Skeletal muscle satellite cell (primary cell): ENCODE measurements at regions not wholly inside any gene's neighbourhood (a gene's known extent, or its start where the extent isn't known, plus 50 kb on each side); places are given as distances from the start of the nearest gene placed in this dataset.

ENCODE experiments used
- H3K27me3 ChIP-seq: 2 replicates; pipeline ENCODE4 v1.7.0; 2013; ENCODE audit warnings: low read length; ENCODE audit not compliant: control insufficient read depth, insufficient read depth
- H3K36me3 ChIP-seq: 2 replicates; pipeline ENCODE4 v1.7.0; 2013; ENCODE audit warnings: mild to moderate bottlenecking, control low read depth, low read length; ENCODE audit not compliant: insufficient read depth
- H3K4me1 ChIP-seq: 2 replicates; pipeline ENCODE4 v1.7.0; 2013; ENCODE audit warnings: low read length; ENCODE audit not compliant: control insufficient read depth, insufficient read depth
- H3K4me2 ChIP-seq: 2 replicates; pipeline ENCODE4 v1.7.0; 2013; ENCODE audit warnings: mild to moderate bottlenecking, low read length
- H3K4me3 ChIP-seq: 2 replicates; pipeline ENCODE4 v1.7.0; 2013; ENCODE audit warnings: low read length
- H3K9ac ChIP-seq: 2 replicates; pipeline ENCODE4 v1.7.0; 2013; ENCODE audit warnings: mild to moderate bottlenecking, low read depth, low read length, moderate library complexity
- H3K9me3 ChIP-seq: replicated peaks from 2 replicates; pipeline ENCODE4 v1.7.0; 2013; ENCODE audit warnings: mild to moderate bottlenecking, control low read depth, low read length

DNA sequence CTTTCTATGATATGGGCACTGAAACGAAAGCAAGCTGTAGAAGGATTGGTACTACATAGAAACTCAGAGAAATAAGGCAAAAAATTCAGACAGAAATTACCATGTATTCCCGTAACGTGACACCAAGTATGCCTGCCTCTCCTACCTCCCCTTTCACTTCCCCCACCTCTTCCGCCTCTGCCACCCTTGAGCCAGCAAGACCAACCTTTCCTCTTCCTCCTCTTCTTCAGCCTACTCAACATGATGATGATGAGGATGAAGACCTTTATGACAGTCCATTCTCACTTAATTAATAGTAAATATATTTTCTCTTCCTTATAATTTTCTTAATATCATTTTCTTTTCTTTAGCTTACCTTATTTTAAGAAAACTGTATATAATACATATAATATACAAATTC is 188.1 kb upstream of the VGLL2 start:
- Histone ChIP-seq H3K9ac (no peak overlapping the region), H3K27me3 (no peaks in the 10 kb centered on the region), H3K4me1 (no peaks in the 10 kb centered on the region), H3K4me3 (no peak overlapping the region), H3K4me2 (no peak overlapping the region), H3K9me3 (no peaks in the 10 kb centered on the region), H3K36me3 (no peaks in the 10 kb centered on the region)

DNA sequence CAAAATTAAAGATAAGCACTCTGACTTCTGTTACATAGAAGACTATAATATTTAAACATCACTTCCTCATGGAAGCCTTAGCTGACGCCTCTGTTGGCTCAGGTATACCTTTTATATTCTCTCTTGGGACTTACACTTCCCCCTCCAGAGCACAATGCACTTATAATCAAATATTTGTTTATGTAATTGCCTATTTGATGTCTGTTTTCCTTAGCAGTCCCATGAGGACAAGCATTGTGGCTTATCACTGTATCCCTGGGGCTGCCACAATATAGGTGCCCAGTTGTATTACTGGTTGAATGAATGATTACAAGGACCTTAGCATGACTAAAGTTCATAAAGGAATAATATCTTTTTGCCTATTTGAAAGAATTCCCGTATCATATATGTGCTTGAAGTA is 186.7 kb upstream of the VGLL2 start:
- no peak overlapping the region for H3K4me3 ChIP-seq
- no peak overlapping the region for H3K4me2 ChIP-seq
- H3K4me1 ChIP-seq, result no peaks in the 10 kb centered on the region
- no peak overlapping the region for H3K9ac ChIP-seq
- no peaks in the 10 kb centered on the region for H3K36me3 ChIP-seq
- no peaks in the 10 kb centered on the region for H3K27me3 ChIP-seq
- H3K9me3 ChIP-seq, result no peaks in the 10 kb centered on the region

DNA sequence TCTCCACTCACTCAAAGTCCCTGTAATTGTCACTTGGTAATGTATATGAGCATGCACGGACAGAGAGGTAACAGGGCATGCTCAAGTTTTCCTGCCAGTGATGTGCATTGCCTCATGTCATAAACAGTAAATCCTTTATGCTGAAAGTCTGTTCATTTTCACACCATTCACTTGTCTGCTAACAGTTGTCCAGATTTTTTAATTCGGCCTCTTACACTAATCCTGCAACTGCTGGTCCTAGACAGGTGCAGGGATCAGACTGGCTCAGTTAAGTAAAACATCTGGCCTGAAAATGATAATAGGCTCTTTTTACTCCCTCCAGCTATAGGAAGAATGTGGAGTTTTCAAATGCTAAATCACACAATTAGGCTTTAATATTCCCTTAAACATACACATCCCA is 185.4 kb upstream of the VGLL2 start:
- Histone ChIP-seq H3K4me3 (no peak overlapping the region), H3K36me3 (no peaks in the 10 kb centered on the region), H3K9ac (no peak overlapping the region), H3K27me3 (no peaks in the 10 kb centered on the region), H3K4me1 (no peaks in the 10 kb centered on the region), H3K4me2 (no peak overlapping the region), H3K9me3 (no peaks in the 10 kb centered on the region)

DNA sequence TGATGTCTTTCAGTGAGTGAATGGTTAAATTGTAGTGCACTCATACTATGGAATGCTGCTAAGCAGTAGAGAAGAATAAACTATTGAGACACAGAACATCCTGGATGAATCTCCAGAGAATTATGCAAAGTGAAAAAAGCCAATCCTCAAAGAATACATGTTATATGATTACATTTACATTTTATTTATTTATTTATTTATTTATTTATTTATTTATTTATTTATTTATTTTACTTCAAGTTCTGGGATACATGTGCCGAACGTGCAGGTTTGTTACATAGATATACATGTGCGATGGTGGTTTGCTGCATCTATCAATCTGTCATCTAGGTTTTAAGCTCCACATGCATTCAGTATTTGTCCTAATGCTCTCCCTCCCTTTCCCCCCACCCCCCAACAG is 175.8 kb upstream of the VGLL2 start:
- no peak overlapping the region for H3K9ac ChIP-seq

DNA sequence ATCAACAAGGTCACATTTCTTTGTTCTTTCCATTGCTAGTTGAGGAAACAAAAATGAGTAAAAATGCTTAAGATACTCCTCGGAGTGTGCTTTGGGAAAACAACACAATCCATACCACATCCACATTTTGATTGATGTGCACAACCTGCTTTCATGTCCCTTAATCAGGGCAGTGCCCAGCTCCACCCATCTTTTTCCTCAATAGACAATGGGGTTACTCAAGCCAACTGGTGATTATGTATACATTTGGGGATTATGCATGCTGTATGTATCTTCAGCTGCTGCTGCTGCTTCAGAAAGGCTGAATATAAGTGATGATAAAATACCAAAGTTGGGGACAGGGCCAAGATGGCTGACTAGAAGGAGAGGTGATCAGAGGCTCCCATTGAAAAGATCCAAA is 155.2 kb upstream of the VGLL2 start:
- Histone ChIP-seq H3K36me3 (no peaks in the 10 kb centered on the region), H3K27me3 (no peaks in the 10 kb centered on the region), H3K4me3 (no peak overlapping the region), H3K9me3 (no peaks in the 10 kb centered on the region), H3K4me1 (no peaks in the 10 kb centered on the region), H3K4me2 (no peak overlapping the region), H3K9ac (no peak overlapping the region)

More for the DNA sequence above, 175.8 kb upstream of the VGLL2 start:
- H3K27me3 ChIP-seq, result no peaks in the 10 kb centered on the region
- no peaks in the 10 kb centered on the region for H3K9me3 ChIP-seq
- no peaks in the 10 kb centered on the region for H3K4me1 ChIP-seq
- no peaks in the 10 kb centered on the region for H3K36me3 ChIP-seq
- no peak overlapping the region for H3K4me3 ChIP-seq
- H3K4me2 ChIP-seq, result no peak overlapping the region

DNA sequence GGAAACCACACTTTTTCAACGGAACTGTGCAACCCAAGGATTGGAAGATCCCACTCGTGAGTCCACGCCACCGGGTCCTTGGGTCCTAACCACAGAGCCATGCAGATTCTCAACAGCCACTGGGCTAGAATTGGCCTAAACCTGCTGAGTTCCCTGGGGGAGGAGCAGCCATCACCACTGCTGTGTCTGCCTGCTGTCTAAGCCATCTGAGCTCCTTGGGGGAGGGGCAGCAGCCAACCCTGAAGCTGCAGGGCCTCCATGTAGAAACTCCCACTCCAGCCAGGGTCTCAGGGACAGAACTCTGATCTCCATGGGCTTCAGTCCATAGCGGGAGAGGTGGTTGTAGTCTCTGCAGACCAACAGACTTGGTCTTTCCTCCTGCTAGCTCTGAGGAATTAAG is 154.6 kb upstream of the VGLL2 start:
- Histone ChIP-seq H3K27me3 (no peaks in the 10 kb centered on the region), H3K4me3 (no peak overlapping the region), H3K9ac (no peak overlapping the region), H3K9me3 (no peaks in the 10 kb centered on the region), H3K4me1 (no peaks in the 10 kb centered on the region), H3K4me2 (no peak overlapping the region), H3K36me3 (no peaks in the 10 kb centered on the region)

DNA sequence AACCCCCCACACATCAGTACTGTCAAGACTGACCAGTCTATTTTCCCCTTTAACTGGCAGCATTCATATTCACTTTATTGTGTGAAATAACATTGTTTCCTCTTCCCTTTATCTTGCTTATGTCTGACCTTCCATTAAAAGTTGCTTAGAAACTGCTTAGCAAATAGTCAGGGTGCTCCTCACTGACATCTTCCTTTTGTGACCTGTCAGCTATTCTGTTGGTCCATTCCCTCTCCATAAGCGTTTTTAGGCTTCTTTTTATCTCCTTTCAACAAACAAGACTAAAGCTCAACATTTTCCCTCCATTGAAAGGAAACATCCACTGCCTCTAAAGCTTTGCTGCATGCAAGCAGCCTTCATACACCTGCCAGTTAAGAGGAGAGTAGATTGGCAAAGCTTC is 147.7 kb upstream of the VGLL2 start:
- H3K9me3 ChIP-seq, result no peaks in the 10 kb centered on the region

DNA sequence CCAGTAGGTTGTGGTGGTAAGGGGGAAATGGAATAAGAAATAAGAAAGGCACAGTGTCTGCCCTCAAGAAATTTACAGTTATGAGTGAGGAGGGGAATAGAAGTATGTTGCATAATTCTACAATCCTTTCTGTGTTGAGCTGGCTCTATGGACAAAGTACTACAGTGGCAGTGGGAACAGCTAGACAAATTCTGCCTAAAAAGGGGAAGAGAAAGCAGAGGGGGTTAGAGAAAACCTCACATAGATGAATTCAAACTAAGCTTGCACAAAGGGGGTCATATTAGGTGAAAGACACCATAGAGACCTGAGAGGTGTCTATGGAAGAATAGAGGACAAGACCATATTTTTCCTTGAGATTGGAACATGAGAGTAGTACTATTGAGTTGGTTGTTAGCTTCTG is 146.9 kb upstream of the VGLL2 start:
- Histone ChIP-seq H3K4me1 (no peaks in the 10 kb centered on the region), H3K27me3 (no peaks in the 10 kb centered on the region), H3K4me2 (no peak overlapping the region), H3K36me3 (no peaks in the 10 kb centered on the region), H3K4me3 (no peak overlapping the region), H3K9me3 (no peaks in the 10 kb centered on the region), H3K9ac (no peak overlapping the region)

More for the DNA sequence above, 147.7 kb upstream of the VGLL2 start:
- Histone ChIP-seq H3K36me3 (no peaks in the 10 kb centered on the region), H3K4me2 (no peak overlapping the region), H3K4me3 (no peak overlapping the region), H3K4me1 (no peaks in the 10 kb centered on the region), H3K9ac (no peak overlapping the region), H3K27me3 (no peaks in the 10 kb centered on the region)

DNA sequence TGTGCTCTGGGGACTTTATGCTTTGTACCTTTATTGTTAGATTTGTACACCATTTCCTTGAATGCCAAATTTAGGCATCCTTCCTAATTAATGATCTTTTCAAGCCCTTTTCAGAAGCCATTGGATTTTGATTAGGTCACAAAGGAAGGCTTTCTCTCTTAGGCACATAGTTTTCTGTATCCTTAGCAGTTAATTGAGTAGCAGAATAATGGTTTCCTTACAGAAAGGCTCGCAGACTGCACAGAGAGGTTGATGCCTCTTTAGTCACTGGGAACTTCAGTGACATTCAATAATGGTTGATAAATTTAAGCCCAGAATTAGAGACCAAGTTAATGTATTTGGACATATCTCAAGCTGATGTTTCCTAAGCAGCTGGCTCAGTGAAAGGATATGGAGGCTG is 139.1 kb upstream of the VGLL2 start:
- Histone ChIP-seq H3K9me3 (no peaks in the 10 kb centered on the region), H3K27me3 (no peaks in the 10 kb centered on the region), H3K9ac (no peak overlapping the region), H3K4me2 (no peak overlapping the region), H3K4me3 (no peak overlapping the region), H3K36me3 (no peaks in the 10 kb centered on the region), H3K4me1 (no peaks in the 10 kb centered on the region)

DNA sequence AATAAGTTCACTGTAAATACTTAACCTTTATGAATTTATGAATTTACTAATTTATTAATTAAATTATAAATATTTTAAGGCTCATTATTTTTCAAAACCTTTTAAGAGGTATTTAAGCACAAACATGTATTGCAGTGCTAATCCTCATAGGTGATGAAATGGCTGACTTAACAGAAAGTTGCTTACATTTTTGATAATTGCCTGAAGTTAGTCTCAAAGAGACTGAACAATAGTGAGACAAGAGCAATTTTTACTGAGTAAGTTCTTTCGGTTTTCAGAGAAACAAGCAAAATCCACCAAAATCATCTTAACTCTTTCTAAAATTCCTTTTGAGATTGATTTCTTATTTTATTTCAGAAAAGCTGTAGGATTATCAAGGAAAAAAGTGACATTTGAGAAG is 137.3 kb upstream of the VGLL2 start:
- H3K9ac ChIP-seq, result no peak overlapping the region
- no peak overlapping the region for H3K4me3 ChIP-seq

DNA sequence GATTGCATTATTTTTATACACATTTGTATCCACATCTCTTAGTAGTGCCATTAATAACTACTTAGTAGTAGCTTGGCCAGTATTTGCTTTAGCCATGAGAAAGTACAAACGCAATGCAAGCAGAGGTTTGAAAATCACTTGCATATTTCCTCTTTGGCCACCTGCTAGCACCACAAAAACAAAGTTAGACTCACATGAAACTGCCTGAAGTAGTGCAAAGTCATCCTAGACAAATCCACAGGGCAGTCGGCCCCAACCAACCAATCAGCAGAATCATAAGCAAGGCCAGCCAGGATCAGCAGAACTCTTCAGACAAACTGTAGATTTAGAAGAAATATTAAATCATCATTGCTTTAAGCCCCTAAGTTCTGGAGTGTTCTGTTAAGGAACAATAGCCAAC is 135.2 kb upstream of the VGLL2 start:
- Histone ChIP-seq H3K9me3 (no peaks in the 10 kb centered on the region), H3K4me1 (no peaks in the 10 kb centered on the region), H3K4me3 (no peak overlapping the region), H3K36me3 (no peaks in the 10 kb centered on the region), H3K27me3 (no peaks in the 10 kb centered on the region), H3K4me2 (no peak overlapping the region), H3K9ac (no peak overlapping the region)

More for the DNA sequence above, 137.3 kb upstream of the VGLL2 start:
- H3K4me1 ChIP-seq, result no peaks in the 10 kb centered on the region
- H3K4me2 ChIP-seq, result no peak overlapping the region
- no peaks in the 10 kb centered on the region for H3K9me3 ChIP-seq
- no peaks in the 10 kb centered on the region for H3K27me3 ChIP-seq
- no peaks in the 10 kb centered on the region for H3K36me3 ChIP-seq

DNA sequence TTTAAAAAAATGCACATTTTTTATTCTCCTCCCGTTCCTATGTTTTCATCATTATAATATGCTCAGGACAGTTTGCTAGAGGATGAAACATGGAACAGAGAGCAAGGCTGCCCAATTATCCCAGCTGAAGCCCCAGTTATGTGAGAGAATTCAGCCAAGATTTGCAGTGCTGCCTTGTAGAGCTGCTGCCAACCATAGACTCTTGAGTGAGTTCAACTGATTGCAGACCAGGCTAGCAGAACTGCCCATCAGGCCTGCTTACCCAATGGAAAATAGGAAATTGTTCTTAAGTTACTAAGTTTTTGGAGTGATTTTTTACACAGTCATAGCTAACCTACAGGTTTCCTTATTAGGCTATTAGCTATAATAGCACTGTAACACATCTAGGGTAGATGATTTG is 128.7 kb upstream of the VGLL2 start:
- no peaks in the 10 kb centered on the region for H3K36me3 ChIP-seq
- H3K4me3 ChIP-seq, result no peak overlapping the region
- no peak overlapping the region for H3K4me2 ChIP-seq
- H3K27me3 ChIP-seq, result no peaks in the 10 kb centered on the region
- no peak overlapping the region for H3K9ac ChIP-seq
- H3K9me3 ChIP-seq, result no peaks in the 10 kb centered on the region
- H3K4me1 ChIP-seq, result no peaks in the 10 kb centered on the region
